Ovary (tissue), 3 donors: ENCODE measurements at regions not wholly inside any gene's neighbourhood (a gene's known extent, or its start where the extent isn't known, plus 50 kb on each side); places are given as distances from the start of the nearest gene placed in this dataset.

Experiments
- CTCF ChIP-seq, 3 donors: fragments of 450-650 bp in 2 of 3; fragments of 200-600 bp in 1 of 3; IDR thresholded peaks; one replicate each; pipeline versions ENCODE4 v1.5.1 to v1.8.0; 2016 to 2022; ENCODE audit warnings: antibody characterized with exemption in 3 of 3, mild to moderate bottlenecking in 1 of 3
- POLR2A ChIP-seq: fragments of 450-650 bp; IDR thresholded peaks from one replicate; pipeline ENCODE4 v1.6.1; 2017; ENCODE audit warnings: antibody characterized with exemption, mild to moderate bottlenecking, moderate library complexity
- donor health status: DM: no; HTN: no; CAD: no.

DNA sequence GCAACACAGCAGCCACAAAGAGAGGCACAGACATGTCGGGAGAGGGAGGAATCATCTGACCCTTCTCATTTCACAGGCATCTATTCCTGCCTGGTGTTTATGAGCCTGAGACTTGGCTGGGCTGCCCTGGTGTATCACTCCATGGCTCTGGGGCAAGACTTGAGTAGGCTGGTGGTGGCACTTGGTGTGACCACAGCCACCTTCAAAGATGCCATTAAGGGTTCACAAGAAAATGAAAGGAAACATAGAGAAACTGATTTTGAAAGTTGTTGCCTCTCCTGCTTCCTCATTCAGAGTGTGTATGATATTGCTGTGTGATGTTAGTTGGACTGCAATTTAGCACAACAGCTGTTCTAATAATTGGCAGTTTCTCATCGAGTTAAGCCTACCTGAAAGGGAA, 298.8 kb downstream of the FAM72C start:
- TF ChIP-seq CTCF (IDR thresholded peaks at IDR 0.05) = no peak
- TF ChIP-seq POLR2A = no peak
